ENCODE measurements at regions not wholly inside any gene's neighbourhood (a gene's known extent, or its start where the extent isn't known, plus 50 kb on each side); places are given as distances from the start of the nearest gene placed in this dataset.

DNA sequence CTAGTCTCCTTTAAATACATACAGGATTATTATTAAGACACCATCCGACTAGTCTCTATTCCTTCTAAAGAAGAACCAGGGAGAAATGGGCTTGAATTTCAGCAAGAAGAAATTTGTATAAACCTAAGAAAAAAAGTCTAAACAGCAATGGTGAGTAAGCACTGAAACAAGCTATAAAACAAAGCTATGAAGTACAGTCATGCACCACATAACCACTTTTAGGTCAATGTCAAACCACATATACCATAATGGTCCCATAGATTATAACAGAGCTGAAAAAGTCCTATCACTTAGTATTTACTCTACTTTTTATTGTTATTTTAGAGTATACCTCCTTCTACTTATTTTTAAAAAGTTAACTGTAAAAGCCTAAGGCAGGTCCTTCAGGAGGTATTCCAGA lies 102.0 kb upstream of the NFIB start (continued):
- TF ChIP-seq ZNF670 (tag by site-specific recombination; IDR thresholded peaks at IDR 0.05; ENCODE audit: low read depth): no peak
- no peak for TF ChIP-seq ZNF561 (tag by site-specific recombination; IDR thresholded peaks at IDR 0.05; ENCODE audit: borderline replicate concordance)
- no peak for TF ChIP-seq ZNF747 (tag by site-specific recombination; IDR thresholded peaks at IDR 0.05)
- no peak for TF ChIP-seq ZNF677 (tag by site-specific recombination; IDR thresholded peaks at IDR 0.05)
- TF ChIP-seq ZBTB21 (tag by site-specific recombination; IDR thresholded peaks at IDR 0.05): no peak

DNA sequence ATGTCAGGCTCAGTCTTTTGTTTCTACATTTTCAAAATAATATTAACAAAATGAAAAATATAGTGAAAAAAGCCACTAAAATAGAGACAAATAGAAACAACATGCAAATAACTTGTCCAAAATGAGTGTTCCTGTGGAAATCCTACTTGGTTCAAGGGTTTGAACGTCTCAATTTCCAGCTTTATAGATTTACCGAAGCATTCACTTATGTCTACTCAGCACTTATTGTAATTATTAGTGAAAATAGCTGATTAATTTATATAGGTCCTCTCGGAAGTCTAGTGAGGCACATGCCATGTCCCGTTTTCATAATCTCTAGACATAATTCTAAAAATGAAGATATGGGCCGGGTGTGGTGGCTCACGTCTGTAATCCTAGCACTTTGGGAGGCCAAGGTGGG lies 99.9 kb upstream of the NFIB start:
- ChIA-PET CTCF (interaction anchor here (0.5 to 4.4 kb wide), 8 partner anchors 11 to 575 kb away, joined by 3 to 15 read pairs (median 4); no protein-coding TSS in a partner anchor), POLR2A (no interaction called here)
- no peak overlapping the region for H3K4me3 ChIP-seq (ENCODE audit: low read depth, low read length)
- H3K27ac ChIP-seq (ENCODE audit: extremely low read depth, low read depth, low read length): no peak overlapping the region
- no peaks in the 10 kb centered on the region for H3K36me3 ChIP-seq (ENCODE audit: control insufficient read depth in 2 of 2, insufficient read depth in 1 of 2, low read length in 2 of 2)
- H3K9me3 ChIP-seq (ENCODE audit: control insufficient read depth, insufficient read depth, low read depth, low read length): no peaks in the 10 kb centered on the region
- H3K4me1 ChIP-seq (ENCODE audit: control insufficient read depth, insufficient read depth, low read length): peaks cover 12% of the 10 kb centered on the region; the same call in 1 of the 2 replicates
- TF ChIP-seq, protein P1, sequence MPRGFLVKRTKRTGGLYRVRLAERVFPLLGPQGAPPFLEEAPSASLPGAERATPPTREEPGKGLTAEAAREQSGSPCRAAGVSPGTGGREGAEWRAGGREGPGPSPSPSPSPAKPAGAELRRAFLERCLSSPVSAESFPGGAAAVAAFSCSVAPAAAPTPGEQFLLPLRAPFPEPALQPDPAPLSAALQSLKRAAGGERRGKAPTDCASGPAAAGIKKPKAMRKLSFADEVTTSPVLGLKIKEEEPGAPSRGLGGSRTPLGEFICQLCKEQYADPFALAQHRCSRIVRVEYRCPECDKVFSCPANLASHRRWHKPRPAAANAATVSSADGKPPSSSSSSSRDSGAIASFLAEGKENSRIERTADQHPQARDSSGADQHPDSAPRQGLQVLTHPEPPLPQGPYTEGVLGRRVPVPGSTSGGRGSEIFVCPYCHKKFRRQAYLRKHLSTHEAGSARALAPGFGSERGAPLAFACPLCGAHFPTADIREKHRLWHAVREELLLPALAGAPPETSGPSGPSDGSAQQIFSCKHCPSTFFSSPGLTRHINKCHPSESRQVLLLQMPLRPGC (tag by site-specific recombination; IDR thresholded peaks at IDR 0.05): no peak

DNA sequence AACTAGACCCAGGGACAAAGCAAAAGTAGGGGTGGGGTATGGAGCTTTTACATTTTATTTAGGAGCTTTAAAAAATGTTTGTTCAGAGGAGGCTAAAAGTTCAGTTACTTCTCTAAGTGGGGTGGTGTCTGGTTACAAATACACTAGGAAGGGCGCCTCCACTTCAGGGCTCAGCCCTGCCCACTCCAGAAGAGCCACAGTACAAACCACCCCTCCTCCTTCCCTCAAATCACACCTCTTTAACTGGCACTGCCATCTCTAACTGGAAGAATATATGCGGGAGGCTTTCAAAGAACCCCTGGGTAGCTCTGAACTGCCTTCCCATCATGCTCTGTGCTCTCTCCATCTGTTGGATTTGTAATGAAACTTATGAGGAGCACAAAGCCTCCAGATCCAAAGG lies 98.8 kb upstream of the NFIB start:
- Histone ChIP-seq H3K27ac (ENCODE audit: extremely low read depth, low read depth, low read length) (no peak overlapping the region), H3K4me1 (ENCODE audit: control insufficient read depth, insufficient read depth, low read length) (peaks cover 8% of the 10 kb centered on the region; the same call in 1 of the 2 replicates), H3K36me3 (ENCODE audit: control insufficient read depth in 2 of 2, insufficient read depth in 1 of 2, low read length in 2 of 2) (no peaks in the 10 kb centered on the region), H3K4me3 (ENCODE audit: low read depth, low read length) (no peak overlapping the region), H3K9me3 (ENCODE audit: control insufficient read depth, insufficient read depth, low read depth, low read length) (no peaks in the 10 kb centered on the region)
- CTCF ChIA-PET: interaction anchor here (0.6 to 4.4 kb wide), 8 partner anchors 10 to 1364 kb away, joined by 3 to 15 read pairs (median 4); no protein-coding TSS in a partner anchor
- TF ChIP-seq SP3 (tag by site-specific recombination; IDR thresholded peaks at IDR 0.05) (no peak), ZNF311 (tag by site-specific recombination; IDR thresholded peaks at IDR 0.05; ENCODE audit: borderline replicate concordance) (no peak), ZNF223 (tag by site-specific recombination; IDR thresholded peaks at IDR 0.05) (no peak), ZNF561 (tag by site-specific recombination; IDR thresholded peaks at IDR 0.05; ENCODE audit: borderline replicate concordance) (0 out of 2 replicates have a peak, but pooled peaks have one; percentile 35), ZNF174 (tag by site-specific recombination; IDR thresholded peaks at IDR 0.05) (no peak), GLIS1 (tag by site-specific recombination; IDR thresholded peaks at IDR 0.05) (peak; percentile 74), ZFHX2 (tag by site-specific recombination; conservative IDR thresholded peaks at IDR 0.05) (no peak), ZNF423 (tag by site-specific recombination; IDR thresholded peaks at IDR 0.05) (no peak), ZNF341 (tag by site-specific recombination; IDR thresholded peaks at IDR 0.05; ENCODE audit: low read depth) (peak; percentile 38; the same call in 1 of the 2 replicates), ZNF701 (tag by site-specific recombination; IDR thresholded peaks at IDR 0.05) (no peak)
- TF ChIP-seq, protein P2, sequence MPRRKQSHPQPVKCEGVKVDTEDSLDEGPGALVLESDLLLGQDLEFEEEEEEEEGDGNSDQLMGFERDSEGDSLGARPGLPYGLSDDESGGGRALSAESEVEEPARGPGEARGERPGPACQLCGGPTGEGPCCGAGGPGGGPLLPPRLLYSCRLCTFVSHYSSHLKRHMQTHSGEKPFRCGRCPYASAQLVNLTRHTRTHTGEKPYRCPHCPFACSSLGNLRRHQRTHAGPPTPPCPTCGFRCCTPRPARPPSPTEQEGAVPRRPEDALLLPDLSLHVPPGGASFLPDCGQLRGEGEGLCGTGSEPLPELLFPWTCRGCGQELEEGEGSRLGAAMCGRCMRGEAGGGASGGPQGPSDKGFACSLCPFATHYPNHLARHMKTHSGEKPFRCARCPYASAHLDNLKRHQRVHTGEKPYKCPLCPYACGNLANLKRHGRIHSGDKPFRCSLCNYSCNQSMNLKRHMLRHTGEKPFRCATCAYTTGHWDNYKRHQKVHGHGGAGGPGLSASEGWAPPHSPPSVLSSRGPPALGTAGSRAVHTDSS (tag by site-specific recombination; IDR thresholded peaks at IDR 0.05): no peak
- TF ChIP-seq, protein P3, sequence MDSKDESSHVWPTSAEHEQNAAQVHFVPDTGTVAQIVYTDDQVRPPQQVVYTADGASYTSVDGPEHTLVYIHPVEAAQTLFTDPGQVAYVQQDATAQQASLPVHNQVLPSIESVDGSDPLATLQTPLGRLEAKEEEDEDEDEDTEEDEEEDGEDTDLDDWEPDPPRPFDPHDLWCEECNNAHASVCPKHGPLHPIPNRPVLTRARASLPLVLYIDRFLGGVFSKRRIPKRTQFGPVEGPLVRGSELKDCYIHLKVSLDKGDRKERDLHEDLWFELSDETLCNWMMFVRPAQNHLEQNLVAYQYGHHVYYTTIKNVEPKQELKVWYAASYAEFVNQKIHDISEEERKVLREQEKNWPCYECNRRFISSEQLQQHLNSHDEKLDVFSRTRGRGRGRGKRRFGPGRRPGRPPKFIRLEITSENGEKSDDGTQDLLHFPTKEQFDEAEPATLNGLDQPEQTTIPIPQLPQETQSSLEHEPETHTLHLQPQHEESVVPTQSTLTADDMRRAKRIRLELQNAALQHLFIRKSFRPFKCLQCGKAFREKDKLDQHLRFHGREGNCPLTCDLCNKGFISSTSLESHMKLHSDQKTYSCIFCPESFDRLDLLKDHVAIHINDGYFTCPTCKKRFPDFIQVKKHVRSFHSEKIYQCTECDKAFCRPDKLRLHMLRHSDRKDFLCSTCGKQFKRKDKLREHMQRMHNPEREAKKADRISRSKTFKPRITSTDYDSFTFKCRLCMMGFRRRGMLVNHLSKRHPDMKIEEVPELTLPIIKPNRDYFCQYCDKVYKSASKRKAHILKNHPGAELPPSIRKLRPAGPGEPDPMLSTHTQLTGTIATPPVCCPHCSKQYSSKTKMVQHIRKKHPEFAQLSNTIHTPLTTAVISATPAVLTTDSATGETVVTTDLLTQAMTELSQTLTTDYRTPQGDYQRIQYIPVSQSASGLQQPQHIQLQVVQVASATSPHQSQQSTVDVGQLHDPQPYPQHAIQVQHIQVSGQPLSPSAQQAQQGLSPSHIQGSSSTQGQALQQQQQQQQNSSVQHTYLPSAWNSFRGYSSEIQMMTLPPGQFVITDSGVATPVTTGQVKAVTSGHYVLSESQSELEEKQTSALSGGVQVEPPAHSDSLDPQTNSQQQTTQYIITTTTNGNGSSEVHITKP (tag by site-specific recombination; IDR thresholded peaks at IDR 0.05): peak; percentile 59
- TF ChIP-seq, protein P4, sequence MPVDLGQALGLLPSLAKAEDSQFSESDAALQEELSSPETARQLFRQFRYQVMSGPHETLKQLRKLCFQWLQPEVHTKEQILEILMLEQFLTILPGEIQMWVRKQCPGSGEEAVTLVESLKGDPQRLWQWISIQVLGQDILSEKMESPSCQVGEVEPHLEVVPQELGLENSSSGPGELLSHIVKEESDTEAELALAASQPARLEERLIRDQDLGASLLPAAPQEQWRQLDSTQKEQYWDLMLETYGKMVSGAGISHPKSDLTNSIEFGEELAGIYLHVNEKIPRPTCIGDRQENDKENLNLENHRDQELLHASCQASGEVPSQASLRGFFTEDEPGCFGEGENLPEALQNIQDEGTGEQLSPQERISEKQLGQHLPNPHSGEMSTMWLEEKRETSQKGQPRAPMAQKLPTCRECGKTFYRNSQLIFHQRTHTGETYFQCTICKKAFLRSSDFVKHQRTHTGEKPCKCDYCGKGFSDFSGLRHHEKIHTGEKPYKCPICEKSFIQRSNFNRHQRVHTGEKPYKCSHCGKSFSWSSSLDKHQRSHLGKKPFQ (tag by site-specific recombination; IDR thresholded peaks at IDR 0.05): peak; percentile 57
- TF ChIP-seq, protein P5, sequence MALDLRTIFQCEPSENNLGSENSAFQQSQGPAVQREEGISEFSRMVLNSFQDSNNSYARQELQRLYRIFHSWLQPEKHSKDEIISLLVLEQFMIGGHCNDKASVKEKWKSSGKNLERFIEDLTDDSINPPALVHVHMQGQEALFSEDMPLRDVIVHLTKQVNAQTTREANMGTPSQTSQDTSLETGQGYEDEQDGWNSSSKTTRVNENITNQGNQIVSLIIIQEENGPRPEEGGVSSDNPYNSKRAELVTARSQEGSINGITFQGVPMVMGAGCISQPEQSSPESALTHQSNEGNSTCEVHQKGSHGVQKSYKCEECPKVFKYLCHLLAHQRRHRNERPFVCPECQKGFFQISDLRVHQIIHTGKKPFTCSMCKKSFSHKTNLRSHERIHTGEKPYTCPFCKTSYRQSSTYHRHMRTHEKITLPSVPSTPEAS (tag by site-specific recombination; IDR thresholded peaks at IDR 0.05): no peak
- TF ChIP-seq, protein P6, sequence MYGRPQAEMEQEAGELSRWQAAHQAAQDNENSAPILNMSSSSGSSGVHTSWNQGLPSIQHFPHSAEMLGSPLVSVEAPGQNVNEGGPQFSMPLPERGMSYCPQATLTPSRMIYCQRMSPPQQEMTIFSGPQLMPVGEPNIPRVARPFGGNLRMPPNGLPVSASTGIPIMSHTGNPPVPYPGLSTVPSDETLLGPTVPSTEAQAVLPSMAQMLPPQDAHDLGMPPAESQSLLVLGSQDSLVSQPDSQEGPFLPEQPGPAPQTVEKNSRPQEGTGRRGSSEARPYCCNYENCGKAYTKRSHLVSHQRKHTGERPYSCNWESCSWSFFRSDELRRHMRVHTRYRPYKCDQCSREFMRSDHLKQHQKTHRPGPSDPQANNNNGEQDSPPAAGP (tag by site-specific recombination; IDR thresholded peaks at IDR 0.05): no peak
- TF ChIP-seq, protein P7, sequence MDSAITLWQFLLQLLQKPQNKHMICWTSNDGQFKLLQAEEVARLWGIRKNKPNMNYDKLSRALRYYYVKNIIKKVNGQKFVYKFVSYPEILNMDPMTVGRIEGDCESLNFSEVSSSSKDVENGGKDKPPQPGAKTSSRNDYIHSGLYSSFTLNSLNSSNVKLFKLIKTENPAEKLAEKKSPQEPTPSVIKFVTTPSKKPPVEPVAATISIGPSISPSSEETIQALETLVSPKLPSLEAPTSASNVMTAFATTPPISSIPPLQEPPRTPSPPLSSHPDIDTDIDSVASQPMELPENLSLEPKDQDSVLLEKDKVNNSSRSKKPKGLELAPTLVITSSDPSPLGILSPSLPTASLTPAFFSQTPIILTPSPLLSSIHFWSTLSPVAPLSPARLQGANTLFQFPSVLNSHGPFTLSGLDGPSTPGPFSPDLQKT (IDR thresholded peaks at IDR 0.05; ENCODE audit: borderline replicate concordance, low read depth, low read length): no peak
- POLR2A ChIA-PET: no interaction called here
